CD4-positive, alpha-beta T cell (primary cell): ENCODE measurements at regions not wholly inside any gene's neighbourhood (a gene's known extent, or its start where the extent isn't known, plus 50 kb on each side); places are given as distances from the start of the nearest gene placed in this dataset.

Experiments
- ATAC-seq: fragments of 200-7000 bp; cut with Tn5 transposase; one replicate; pipeline ENCODE4 v1.10.0; 2022; ENCODE audit warnings: mild to moderate bottlenecking; ENCODE audit not compliant: poor library complexity
- CTCF ChIA-PET: fragments of 350-600 bp; sonication (Branson Sonifier 250); formaldehyde crosslinking; loops from one replicate; lab custom pipeline; 2021; ENCODE audit warnings: antibody characterized with exemption, inconsistent platforms; lab: Charles Lee
- POLR2A ChIA-PET: fragments of 350-600 bp; sonication (Branson Sonifier 250); formaldehyde crosslinking; loops from one replicate; lab custom pipeline; 2021; ENCODE audit warnings: antibody characterized with exemption, inconsistent platforms; lab: Charles Lee
- DNase-seq, 14 experiments: peaks; one replicate each; pipeline ENCODE4 v3.0.0-alpha.2; 2013 to 2020; ENCODE audit warnings: mixed read lengths in 2 of 14
- H3K27ac ChIP-seq, 2 donors: one replicate each; pipeline versions ENCODE4 v1.5.1 to v1.7.0; 2013; ENCODE audit warnings: low read length in 2 of 2, low read depth in 1 of 2, mild to moderate bottlenecking in 1 of 2
- H3K27me3 ChIP-seq, 2 experiments: 1 replicate in 1 of 2; 2 replicates in 1 of 2; pipeline versions ENCODE4 v1.6.1 to v1.7.0; 2013; ENCODE audit warnings: low read length in 2 of 2, control low read depth in 1 of 2, mild to moderate bottlenecking in 1 of 2, moderate library complexity in 1 of 2; ENCODE audit not compliant: insufficient read depth in 2 of 2, control insufficient read depth in 1 of 2
- H3K36me3 ChIP-seq: one replicate; pipeline ENCODE4 v1.6.1; 2013; ENCODE audit warnings: low read length, control low read depth; ENCODE audit not compliant: insufficient read depth
- H3K4me1 ChIP-seq: one replicate; pipeline ENCODE4 v1.6.1; 2013; ENCODE audit warnings: low read length, control low read depth; ENCODE audit not compliant: insufficient read depth
- H3K4me3 ChIP-seq: one replicate; pipeline ENCODE4 v1.5.1; 2013; ENCODE audit warnings: mild to moderate bottlenecking, low read length, moderate library complexity
- H3K9me3 ChIP-seq, 2 experiments: 1 replicate in 1 of 2; 2 replicates in 1 of 2; pipeline versions ENCODE4 v1.6.1 to v1.7.0; 2013; ENCODE audit warnings: low read length in 2 of 2, mild to moderate bottlenecking in 2 of 2, control low read depth in 1 of 2, moderate library complexity in 1 of 2; ENCODE audit not compliant: control insufficient read depth in 1 of 2, insufficient read depth in 1 of 2
- H3K27ac Mint-ChIP-seq: one replicate; pipeline ENCODE4 v1.8.0; 2020; ENCODE audit warnings: mixed read lengths
- H3K27me3 Mint-ChIP-seq: one replicate; pipeline ENCODE4 v1.8.0; 2021; ENCODE audit warnings: mixed read lengths
- H3K36me3 Mint-ChIP-seq: one replicate; pipeline ENCODE4 v1.8.0; 2021; ENCODE audit warnings: low read depth, mixed read lengths
- H3K4me1 Mint-ChIP-seq: one replicate; pipeline ENCODE4 v1.8.0; 2021; ENCODE audit warnings: low read depth, mixed read lengths
- H3K4me3 Mint-ChIP-seq: one replicate; pipeline ENCODE4 v1.8.0; 2020; ENCODE audit warnings: mild to moderate bottlenecking, mixed read lengths
- H3K9me3 Mint-ChIP-seq: one replicate; pipeline ENCODE4 v1.8.0; 2020; ENCODE audit warnings: mixed read lengths
- intact Hi-C, 2 experiments: fragments of 100-400 bp; cut with DNase I in 1 of 2; cut with micrococcal nuclease in 1 of 2; formaldehyde crosslinking; loops; one replicate each; pipeline versions ENCODE4 v1.15.1 to v1.9.0; 2023 to 2025; cut with DNase I, micrococcal nuclease
- TF ChIP-seq, protein P1 (sequence below): fragments of 200-600 bp; IDR thresholded peaks from one replicate; pipeline ENCODE4 v1.8.0; 2022; ENCODE audit warnings: antibody characterized with exemption, mild to moderate bottlenecking

GRCh38 chr10:29876008-29876555, 183.3 kb downstream of the JCAD start:
- Mint-ChIP-seq H3K4me1 (no peaks in the 10 kb centered on the region), H3K36me3 (no peaks in the 10 kb centered on the region), H3K4me3 (no peak overlapping the region), H3K27me3 (peaks cover 17% of the 10 kb centered on the region), H3K9me3 (no peaks in the 10 kb centered on the region), H3K27ac (no peak overlapping the region)
- no peaks in the 10 kb centered on the region for H3K36me3 ChIP-seq
- peaks cover 5 to 8% of the 10 kb centered on the region in 2 experiments for H3K27me3 ChIP-seq
- no peaks in the 10 kb centered on the region for H3K4me1 ChIP-seq
- peaks cover 0 to 7% of the 10 kb centered on the region in 2 experiments for H3K9me3 ChIP-seq
- no peak overlapping the region for H3K27ac ChIP-seq
- no peak overlapping the region for H3K4me3 ChIP-seq
- no peak for DNase-seq
- ChIA-PET POLR2A (no interaction called here), CTCF (no interaction called here)
- intact Hi-C loops = no loop called here
- TF ChIP-seq, protein P1, sequence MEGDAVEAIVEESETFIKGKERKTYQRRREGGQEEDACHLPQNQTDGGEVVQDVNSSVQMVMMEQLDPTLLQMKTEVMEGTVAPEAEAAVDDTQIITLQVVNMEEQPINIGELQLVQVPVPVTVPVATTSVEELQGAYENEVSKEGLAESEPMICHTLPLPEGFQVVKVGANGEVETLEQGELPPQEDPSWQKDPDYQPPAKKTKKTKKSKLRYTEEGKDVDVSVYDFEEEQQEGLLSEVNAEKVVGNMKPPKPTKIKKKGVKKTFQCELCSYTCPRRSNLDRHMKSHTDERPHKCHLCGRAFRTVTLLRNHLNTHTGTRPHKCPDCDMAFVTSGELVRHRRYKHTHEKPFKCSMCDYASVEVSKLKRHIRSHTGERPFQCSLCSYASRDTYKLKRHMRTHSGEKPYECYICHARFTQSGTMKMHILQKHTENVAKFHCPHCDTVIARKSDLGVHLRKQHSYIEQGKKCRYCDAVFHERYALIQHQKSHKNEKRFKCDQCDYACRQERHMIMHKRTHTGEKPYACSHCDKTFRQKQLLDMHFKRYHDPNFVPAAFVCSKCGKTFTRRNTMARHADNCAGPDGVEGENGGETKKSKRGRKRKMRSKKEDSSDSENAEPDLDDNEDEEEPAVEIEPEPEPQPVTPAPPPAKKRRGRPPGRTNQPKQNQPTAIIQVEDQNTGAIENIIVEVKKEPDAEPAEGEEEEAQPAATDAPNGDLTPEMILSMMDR = no peak
- no peak for ATAC-seq

DNA sequence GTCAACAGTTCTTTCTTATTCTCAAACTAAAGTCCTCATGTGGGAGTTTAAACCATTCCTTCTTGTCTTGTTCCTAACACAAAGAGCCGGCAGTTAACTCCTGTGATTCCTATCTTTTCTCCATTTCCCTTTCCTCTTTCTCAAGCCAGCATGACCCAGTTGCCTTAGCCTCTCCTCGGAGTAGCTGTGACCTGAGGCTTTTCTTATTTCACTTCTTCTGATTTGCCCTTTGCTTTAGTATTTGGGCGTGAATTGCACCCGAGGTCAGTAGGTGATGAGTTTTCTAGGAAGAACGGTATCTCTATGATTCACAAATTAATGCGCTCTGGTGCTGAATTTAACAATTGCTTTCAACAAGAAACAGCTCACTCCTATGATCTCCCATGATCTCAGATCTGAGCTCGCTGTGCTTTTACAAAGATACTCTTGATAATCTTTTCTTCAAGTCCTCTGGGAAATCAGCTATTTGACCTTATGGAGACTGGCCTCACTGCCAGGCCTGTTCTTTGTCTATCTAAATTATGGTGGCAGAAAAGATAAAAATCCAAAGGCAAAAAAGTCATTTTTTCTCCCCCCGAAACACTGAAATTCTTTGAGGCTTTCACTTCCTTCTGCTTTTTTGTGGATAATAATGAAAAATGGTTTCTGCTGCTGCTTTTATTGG, 184.6 kb downstream of the JCAD start:
- Histone ChIP-seq H3K27me3 (peaks cover 2 to 8% of the 10 kb centered on the region in 2 experiments), H3K27ac (no peak overlapping the region), H3K4me3 (no peak overlapping the region), H3K4me1 (no peaks in the 10 kb centered on the region), H3K36me3 (no peaks in the 10 kb centered on the region), H3K9me3 (peaks cover 0 to 13% of the 10 kb centered on the region in 2 experiments)
- Mint-ChIP-seq H3K9me3 (no peaks in the 10 kb centered on the region), H3K36me3 (no peaks in the 10 kb centered on the region), H3K4me3 (no peak overlapping the region), H3K4me1 (no peaks in the 10 kb centered on the region), H3K27ac (no peak overlapping the region), H3K27me3 (peaks cover 12% of the 10 kb centered on the region)
- ATAC-seq (no peak), DNase-seq (no peak)
- intact Hi-C loops = no loop called here
- TF ChIP-seq, protein P1 = no peak
- POLR2A ChIA-PET = no interaction called here
- CTCF ChIA-PET = interaction anchor here (0.9 kb wide), 1 partner anchor 22 kb away, joined by 3 read pairs; no protein-coding TSS in a partner anchor

- POLR2A ChIA-PET = no interaction called here
- DNase-seq = no peak
- no peak for ATAC-seq
- Histone ChIP-seq H3K9me3 (peaks cover 0 to 13% of the 10 kb centered on the region in 2 experiments), H3K4me3 (no peak overlapping the region), H3K27me3 (peaks cover 1 to 2% of the 10 kb centered on the region in 2 experiments), H3K27ac (no peak overlapping the region), H3K4me1 (no peaks in the 10 kb centered on the region), H3K36me3 (no peaks in the 10 kb centered on the region)
- H3K36me3 Mint-ChIP-seq = no peaks in the 10 kb centered on the region
- H3K27ac Mint-ChIP-seq = no peak overlapping the region
- H3K27me3 Mint-ChIP-seq = peaks cover 11% of the 10 kb centered on the region
- H3K9me3 Mint-ChIP-seq = no peaks in the 10 kb centered on the region
- TF ChIP-seq, protein P1 = no peak
- no peaks in the 10 kb centered on the region for H3K4me1 Mint-ChIP-seq
- H3K4me3 Mint-ChIP-seq = no peak overlapping the region
- CTCF ChIA-PET = interaction anchor here (0.9 kb wide), 1 partner anchor 22 kb away, joined by 3 read pairs; no protein-coding TSS in a partner anchor
- intact Hi-C loops = no loop called here
Measured at GRCh38 chr10:29873941-29874484, 185.4 kb downstream of the JCAD start.
